GM19023 (cell line): ENCODE measurements at regions not wholly inside any gene's neighbourhood (a gene's known extent, or its start where the extent isn't known, plus 50 kb on each side); places are given as distances from the start of the nearest gene placed in this dataset.
"Not testable (repeated sequence)": the region's sequence is repeated elsewhere in the genome, so short reads cannot be mapped to it uniquely, and the experiment has no call there.

ENCODE experiments used
- ATAC-seq: cut with Tn5 transposase; IDR thresholded peaks from one replicate; pipeline ENCODE4 v1.9.1; 2021; ENCODE audit warnings: mild to moderate bottlenecking, moderate library complexity; ENCODE audit not compliant: unreplicated experiment

GRCh38 chr3:147240581-147240980 is 165.8 kb downstream of the ZIC4 start:
- no peak for ATAC-seq

- no peak for ATAC-seq
These were observed 168.4 kb downstream of the ZIC4 start for GRCh38 chr3:147237991-147238390.

DNA sequence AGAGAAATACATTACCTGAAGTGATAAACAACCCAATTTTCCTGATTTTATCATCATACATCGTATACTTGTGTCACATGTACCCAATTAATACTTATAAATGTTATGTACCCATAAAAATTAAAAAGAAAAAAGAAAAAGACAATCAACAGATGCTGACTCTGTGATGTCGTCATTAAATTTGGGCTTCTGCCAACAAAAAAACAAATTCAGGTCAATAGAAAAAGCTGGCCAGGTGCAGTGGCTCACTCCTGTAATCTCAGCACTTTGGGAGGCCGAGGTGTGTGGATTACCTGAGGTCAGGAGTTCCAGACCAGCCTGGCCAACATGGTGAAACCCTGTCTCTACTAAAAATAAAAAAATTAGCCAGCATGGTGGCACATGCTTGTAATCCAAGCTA is 174.4 kb downstream of the ZIC4 start:
- not testable (repeated sequence) for ATAC-seq

DNA sequence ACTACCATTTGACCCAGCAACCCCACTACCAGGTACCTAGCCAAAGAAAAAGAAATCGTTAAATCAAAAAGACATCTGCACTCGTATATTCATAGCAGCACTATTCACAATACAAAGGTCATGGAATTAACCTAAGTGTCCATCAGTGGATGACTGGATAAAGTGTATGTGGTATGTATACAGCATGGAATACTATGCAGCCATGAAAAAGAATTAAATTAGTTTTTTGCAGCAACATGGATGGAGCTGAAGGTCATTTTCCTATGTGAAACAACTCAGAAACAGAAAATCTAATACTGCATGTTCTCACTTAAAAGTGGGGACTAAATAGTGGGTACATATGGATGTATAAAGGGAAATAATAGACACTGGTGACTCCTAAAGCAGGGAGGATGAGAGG is 175.2 kb downstream of the ZIC4 start:
- ATAC-seq = no peak

DNA sequence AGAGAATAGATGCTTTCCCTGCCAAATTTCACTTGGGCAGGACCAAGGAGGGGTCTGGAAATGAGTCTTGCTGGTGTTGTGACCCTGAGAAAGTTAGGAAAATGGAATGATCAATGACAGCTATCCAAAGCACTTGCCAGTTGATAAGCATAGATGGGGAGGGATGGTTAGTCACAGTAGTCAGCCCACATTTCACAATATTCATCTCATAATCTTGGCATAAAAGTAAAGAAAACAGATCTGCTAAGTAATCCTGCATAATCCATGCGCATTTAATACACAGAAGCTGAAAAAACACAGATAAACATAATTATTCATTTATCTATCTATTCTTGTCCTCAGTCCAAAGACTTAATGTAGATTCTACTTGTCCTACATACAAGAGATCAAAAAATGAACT is 184.1 kb downstream of the ZIC4 start:
- no peak for ATAC-seq

GRCh38 chr3:147218965-147219364 is 187.4 kb downstream of the ZIC4 start:
- ATAC-seq = no peak

GRCh38 chr3:147216143-147216673 is 190.1 kb downstream of the ZIC4 start:
- ATAC-seq = no peak

- no peak for ATAC-seq
These were observed 190.7 kb downstream of the ZIC4 start for GRCh38 chr3:147215660-147216059.

DNA sequence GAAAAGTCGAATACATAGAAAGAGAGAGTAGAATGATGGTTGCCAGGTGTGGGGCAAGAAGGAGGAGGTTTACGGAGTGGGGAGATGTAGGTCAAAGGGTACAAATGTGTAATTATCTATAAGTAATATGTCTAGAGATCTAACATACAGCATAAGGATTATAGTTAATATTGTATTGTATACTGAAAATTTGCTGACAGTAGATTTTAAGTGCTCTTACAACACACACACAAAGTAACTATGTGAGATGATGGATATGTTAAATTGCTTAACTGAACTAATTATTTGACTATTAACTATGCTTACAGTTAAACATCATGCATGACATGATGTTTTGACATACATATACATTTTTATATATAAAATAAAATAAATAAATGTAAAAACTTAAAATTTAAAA is 192.7 kb downstream of the ZIC4 start:
- ATAC-seq = no peak

- ATAC-seq = no peak
These were observed 195.7 kb downstream of the ZIC4 start for GRCh38 chr3:147210676-147211075.

DNA sequence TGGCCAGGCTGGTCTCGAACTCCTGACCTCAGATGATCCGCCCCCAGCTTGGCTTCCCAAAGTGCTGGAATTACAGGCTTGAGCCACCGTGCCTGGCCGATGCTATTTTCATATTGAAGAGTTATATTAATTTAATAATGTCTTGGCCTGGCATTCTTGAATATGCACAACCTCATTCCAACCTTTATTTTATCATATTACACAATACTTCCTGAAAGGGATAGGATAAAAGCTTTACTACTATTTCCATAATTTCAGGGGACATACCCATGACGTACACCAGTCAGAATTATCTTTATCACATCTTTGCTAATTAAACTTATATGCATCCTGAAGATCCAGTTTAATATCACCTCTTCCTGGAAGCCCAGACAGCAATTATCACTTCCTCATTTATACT is 205.3 kb downstream of the ZIC4 start:
- no peak for ATAC-seq

GRCh38 chr3:147200545-147200944 is 205.8 kb downstream of the ZIC4 start:
- no peak for ATAC-seq

GRCh38 chr3:147197739-147198138 is 208.6 kb downstream of the ZIC4 start:
- no peak for ATAC-seq

DNA sequence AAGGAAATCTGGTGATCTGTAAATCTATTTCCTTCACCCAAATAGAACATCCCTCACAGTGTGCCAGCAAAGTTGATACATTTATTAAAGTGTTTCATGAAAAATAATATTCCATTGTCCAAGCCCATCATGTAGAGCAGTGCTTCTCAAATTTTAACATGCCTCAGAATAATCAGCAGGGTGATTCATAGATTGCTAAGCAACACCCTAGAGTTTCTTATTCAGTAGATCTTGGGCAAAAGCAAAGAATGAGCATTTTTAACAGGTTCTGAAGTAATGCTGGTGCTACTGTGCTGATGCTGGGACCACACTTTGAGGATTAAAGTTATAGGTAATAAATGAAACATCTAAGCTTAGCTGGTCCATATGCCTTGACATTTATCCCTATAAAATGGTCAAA is 210.5 kb downstream of the ZIC4 start:
- ATAC-seq = no peak

DNA sequence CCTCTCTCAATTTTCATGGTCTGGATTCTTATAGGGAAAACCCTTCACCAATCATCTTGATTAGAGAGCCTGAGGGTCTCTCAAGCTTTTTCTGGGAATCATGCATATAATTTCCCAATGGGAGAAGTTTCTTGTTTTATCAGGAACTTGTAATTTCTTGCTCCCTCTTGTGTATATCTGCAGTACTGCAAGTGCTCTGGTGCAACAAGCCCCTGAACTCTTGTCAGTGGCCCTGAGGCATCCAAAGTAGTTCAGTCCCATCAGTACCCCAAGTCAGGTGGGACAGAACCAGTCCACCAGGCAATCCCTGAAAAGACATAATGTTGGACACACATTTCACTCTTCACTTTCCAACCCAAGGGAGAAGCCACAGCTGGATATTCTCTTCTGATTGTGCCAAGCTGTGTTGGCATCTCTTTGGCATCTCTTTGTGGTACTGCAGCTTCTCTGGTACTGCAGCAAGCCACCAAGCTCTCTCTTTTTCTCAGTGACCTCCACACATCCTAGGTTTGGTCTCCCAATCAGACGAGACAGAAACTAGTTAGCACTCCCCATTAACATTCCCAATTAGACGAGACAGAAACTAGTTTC is 214.5 kb downstream of the ZIC4 start:
- ATAC-seq = no peak

- ATAC-seq = no peak
These were observed 217.3 kb downstream of the ZIC4 start for GRCh38 chr3:147189016-147189415.

DNA sequence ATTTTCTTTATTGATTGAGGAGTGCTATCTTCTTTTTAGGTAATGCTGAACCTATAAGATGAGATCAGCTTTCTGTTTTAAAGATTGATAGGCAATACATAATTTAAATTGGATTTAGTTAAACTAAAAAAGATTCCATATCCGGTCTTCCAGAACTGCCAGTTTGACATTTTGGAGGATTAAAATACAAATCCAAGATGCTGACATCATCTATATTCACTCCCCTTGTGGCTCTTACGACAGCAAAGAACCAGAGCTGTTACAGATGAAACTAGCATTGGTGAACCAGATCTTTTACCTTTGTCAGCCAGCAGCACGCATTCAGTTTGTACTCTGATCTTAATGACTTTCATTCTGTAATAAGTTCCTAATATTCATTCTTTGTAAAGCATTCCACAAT is 218.7 kb downstream of the ZIC4 start:
- no peak for ATAC-seq

DNA sequence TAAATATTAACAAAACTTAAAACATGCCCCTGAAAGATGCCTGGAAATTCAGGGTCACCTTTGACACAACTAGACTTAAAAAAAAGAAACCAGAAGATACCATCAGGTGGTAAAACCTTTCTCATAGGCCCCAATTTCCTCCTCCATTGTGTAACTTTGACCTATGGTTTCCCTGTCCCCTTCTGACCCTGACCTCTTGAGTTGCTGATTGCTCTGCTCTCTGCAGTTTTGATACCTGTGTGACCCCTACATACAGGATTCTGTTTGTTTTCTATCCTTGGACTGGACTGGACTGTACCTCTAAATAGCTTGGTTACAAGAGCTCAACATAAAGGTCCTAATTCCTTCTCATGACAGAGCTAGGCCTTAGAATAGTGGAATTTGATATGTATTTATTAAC is 220.6 kb downstream of the ZIC4 start:
- ATAC-seq = no peak

- no peak for ATAC-seq
These were observed 221.5 kb downstream of the ZIC4 start for GRCh38 chr3:147184794-147185193.

- ATAC-seq = no peak
These were observed 233.1 kb downstream of the ZIC4 start for GRCh38 chr3:147173257-147173656.

DNA sequence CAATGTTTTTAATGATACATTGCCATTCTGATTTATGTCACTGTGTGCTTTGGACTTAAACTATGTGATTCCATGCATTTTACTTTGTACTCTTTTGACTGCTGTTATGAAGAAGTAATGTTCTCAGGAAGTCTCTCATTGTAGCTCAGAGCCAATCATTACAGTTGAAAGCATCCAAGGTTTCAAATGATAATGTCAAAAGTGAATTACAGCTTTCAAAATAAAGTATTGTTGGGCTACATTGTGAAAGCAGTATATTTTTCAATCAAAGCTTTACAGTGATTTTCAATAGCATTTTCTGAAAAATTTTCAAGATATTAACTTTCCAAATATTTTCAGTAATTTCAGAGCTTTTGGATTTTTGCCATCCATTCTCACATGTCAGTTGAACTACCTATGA is 243.6 kb downstream of the ZIC4 start:
- no peak for ATAC-seq

GRCh38 chr3:147161833-147162232 is 244.5 kb downstream of the ZIC4 start:
- ATAC-seq = no peak

DNA sequence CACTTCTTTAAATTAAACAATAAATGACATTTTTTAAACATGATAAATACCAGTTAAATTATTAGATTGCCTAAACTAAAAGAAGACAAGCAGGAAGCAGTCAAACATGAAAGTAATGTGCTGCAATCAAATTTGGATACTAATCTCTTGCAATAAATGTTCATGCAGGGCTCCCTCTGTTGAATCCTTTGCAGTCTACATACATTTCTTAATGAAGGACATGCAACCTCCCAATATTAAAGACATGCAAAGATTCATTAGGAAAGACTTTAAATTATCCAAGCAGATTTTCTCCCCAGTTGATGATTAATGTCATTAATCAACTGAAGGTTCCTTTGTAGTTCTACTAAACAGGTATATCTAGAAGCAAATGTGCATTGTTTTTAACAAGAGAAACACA is 245.4 kb downstream of the ZIC4 start:
- no peak for ATAC-seq
